ENCODE measurements at regions not wholly inside any gene's neighbourhood (a gene's known extent, or its start where the extent isn't known, plus 50 kb on each side); places are given as distances from the start of the nearest gene placed in this dataset.

DNA sequence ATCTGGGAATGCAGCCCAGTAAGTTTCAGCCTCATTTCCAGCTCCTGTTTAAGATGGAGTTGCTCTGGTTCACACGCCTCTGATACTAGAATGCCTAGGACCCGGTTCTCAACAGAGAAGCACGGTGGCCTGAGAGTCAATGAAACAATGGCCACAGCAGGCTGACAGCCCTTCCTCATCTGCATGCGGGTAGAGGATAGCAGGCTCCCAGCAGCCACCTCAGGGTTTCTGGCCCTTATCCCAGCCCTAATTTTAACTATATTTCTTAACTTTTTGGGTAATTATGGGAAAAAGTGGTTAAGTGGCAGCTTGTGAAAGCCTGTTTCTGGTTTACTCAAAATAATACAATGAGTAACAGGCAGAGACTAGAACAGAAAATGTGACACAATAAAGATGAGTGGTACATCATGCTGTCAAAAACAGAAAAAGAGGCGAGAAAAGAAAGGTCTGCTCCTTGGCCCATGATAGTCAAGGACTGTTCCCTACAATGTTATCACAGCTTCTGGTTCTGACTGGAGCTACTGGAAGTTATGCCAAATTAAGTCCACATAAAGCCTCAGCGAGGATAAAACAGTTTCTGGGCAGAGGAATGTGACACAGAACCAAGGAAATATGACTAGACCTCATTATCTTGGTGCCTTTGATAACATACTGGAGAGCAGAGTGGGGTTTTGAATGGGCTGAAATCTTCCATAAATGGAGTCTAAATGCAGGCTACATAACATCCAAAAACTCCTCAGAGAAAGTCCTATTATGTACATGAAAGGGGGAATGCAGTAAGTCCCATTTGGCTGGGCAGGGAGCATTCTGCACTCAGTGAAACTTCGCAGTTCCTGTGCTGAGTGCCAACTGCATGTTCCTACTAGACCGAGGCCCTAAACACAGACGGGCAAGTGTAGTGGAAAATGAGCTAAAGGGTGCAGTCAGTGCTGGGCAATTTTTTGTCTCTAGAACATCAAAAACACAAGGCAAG is 92.1 kb downstream of the NIBAN1 start (continued):
- TF ChIP-seq CHD2 (IDR thresholded peaks at IDR 0.05; ENCODE audit: borderline replicate concordance, low read depth, low read length) (no peak), JUNB (IDR thresholded peaks at IDR 0.05) (peak; percentile 89), ZNF622 (IDR thresholded peaks at IDR 0.05) (no peak), RBBP5 (conservative IDR thresholded peaks at IDR 0.05) (no peak), STAT3 (IDR thresholded peaks at IDR 0.05; ENCODE audit: low read depth, low read length) (no peak), RAD51 (IDR thresholded peaks at IDR 0.05) (no peak), FOXM1 (IDR thresholded peaks at IDR 0.05; ENCODE audit: low read depth, low read length) (peak; percentile 58; the same call in 1 of the 2 replicates), CREM (IDR thresholded peaks at IDR 0.05; ENCODE audit: low read depth) (peak; percentile 72; the same call in 1 of the 2 replicates), SMARCA5 (IDR thresholded peaks at IDR 0.05) (no peak), TCF3 (IDR thresholded peaks at IDR 0.05; ENCODE audit: borderline replicate concordance, insufficient read depth, low read depth, low read length) (no peak), SUPT20H (IDR thresholded peaks at IDR 0.05; ENCODE audit: borderline replicate concordance, control insufficient read depth, low read depth, low read length) (no peak), NFIC (IDR thresholded peaks at IDR 0.05; ENCODE audit: low read depth, low read length) (peak; percentile 85; the same call in 1 of the 2 replicates), CHD4 (IDR thresholded peaks at IDR 0.05) (no peak), BRCA1 (IDR thresholded peaks at IDR 0.05; ENCODE audit: low read depth, low read length) (no peak), GABPA (IDR thresholded peaks at IDR 0.05; ENCODE audit: low read depth) (no peak), CBFB (IDR thresholded peaks at IDR 0.05; ENCODE audit: low read depth) (peak; percentile 67; the same call in 1 of the 2 replicates), CREB1 (IDR thresholded peaks at IDR 0.05; ENCODE audit: low read depth) (peak; percentile 72; the same call in 1 of the 2 replicates), BHLHE40 (IDR thresholded peaks at IDR 0.05; ENCODE audit: borderline replicate concordance in 1 of 2, low read depth in 2 of 2, low read length in 1 of 2) (no peak), TBL1XR1 (IDR thresholded peaks at IDR 0.05; ENCODE audit: low read depth, low read length) (no peak), FOS (IDR thresholded peaks at IDR 0.05; ENCODE audit: borderline replicate concordance, extremely low read depth, insufficient read length) (no peak), HDAC2 (IDR thresholded peaks at IDR 0.05) (no peak)
- TF ChIP-seq, protein P1, sequence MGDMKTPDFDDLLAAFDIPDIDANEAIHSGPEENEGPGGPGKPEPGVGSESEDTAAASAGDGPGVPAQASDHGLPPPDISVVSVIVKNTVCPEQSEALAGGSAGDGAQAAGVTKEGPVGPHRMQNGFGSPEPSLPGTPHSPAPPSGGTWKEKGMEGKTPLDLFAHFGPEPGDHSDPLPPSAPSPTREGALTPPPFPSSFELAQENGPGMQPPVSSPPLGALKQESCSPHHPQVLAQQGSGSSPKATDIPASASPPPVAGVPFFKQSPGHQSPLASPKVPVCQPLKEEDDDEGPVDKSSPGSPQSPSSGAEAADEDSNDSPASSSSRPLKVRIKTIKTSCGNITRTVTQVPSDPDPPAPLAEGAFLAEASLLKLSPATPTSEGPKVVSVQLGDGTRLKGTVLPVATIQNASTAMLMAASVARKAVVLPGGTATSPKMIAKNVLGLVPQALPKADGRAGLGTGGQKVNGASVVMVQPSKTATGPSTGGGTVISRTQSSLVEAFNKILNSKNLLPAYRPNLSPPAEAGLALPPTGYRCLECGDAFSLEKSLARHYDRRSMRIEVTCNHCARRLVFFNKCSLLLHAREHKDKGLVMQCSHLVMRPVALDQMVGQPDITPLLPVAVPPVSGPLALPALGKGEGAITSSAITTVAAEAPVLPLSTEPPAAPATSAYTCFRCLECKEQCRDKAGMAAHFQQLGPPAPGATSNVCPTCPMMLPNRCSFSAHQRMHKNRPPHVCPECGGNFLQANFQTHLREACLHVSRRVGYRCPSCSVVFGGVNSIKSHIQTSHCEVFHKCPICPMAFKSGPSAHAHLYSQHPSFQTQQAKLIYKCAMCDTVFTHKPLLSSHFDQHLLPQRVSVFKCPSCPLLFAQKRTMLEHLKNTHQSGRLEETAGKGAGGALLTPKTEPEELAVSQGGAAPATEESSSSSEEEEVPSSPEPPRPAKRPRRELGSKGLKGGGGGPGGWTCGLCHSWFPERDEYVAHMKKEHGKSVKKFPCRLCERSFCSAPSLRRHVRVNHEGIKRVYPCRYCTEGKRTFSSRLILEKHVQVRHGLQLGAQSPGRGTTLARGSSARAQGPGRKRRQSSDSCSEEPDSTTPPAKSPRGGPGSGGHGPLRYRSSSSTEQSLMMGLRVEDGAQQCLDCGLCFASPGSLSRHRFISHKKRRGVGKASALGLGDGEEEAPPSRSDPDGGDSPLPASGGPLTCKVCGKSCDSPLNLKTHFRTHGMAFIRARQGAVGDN (IDR thresholded peaks at IDR 0.05), result peak; percentile 92
- TF ChIP-seq, protein P2, sequence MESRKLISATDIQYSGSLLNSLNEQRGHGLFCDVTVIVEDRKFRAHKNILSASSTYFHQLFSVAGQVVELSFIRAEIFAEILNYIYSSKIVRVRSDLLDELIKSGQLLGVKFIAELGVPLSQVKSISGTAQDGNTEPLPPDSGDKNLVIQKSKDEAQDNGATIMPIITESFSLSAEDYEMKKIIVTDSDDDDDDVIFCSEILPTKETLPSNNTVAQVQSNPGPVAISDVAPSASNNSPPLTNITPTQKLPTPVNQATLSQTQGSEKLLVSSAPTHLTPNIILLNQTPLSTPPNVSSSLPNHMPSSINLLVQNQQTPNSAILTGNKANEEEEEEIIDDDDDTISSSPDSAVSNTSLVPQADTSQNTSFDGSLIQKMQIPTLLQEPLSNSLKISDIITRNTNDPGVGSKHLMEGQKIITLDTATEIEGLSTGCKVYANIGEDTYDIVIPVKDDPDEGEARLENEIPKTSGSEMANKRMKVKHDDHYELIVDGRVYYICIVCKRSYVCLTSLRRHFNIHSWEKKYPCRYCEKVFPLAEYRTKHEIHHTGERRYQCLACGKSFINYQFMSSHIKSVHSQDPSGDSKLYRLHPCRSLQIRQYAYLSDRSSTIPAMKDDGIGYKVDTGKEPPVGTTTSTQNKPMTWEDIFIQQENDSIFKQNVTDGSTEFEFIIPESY (IDR thresholded peaks at IDR 0.05), result no peak
- TF ChIP-seq, protein P3, sequence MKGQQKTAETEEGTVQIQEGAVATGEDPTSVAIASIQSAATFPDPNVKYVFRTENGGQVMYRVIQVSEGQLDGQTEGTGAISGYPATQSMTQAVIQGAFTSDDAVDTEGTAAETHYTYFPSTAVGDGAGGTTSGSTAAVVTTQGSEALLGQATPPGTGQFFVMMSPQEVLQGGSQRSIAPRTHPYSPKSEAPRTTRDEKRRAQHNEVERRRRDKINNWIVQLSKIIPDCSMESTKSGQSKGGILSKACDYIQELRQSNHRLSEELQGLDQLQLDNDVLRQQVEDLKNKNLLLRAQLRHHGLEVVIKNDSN (IDR thresholded peaks at IDR 0.05; ENCODE audit: borderline replicate concordance, extremely low read length, insufficient read depth, low read depth, low read length), result no peak

All from GM12878 (cell line).